ENCODE measurements at regions not wholly inside any gene's neighbourhood (a gene's known extent, or its start where the extent isn't known, plus 50 kb on each side); places are given as distances from the start of the nearest gene placed in this dataset.

- Histone ChIP-seq H3K4me1 (ENCODE audit: control insufficient read depth, insufficient read depth, low read length) (no peaks in the 10 kb centered on the region), H3K9me3 (ENCODE audit: control insufficient read depth, insufficient read depth, low read depth, low read length) (no peaks in the 10 kb centered on the region), H3K27ac (ENCODE audit: extremely low read depth, low read depth, low read length) (no peak overlapping the region), H3K4me3 (ENCODE audit: low read depth, low read length) (no peak overlapping the region), H3K36me3 (ENCODE audit: control insufficient read depth in 2 of 2, insufficient read depth in 1 of 2, low read length in 2 of 2) (no peaks in the 10 kb centered on the region)
- TF ChIP-seq ZNF37A (tag by site-specific recombination; IDR thresholded peaks at IDR 0.05): no peak
- no peak for TF ChIP-seq FEZF1 (tag by site-specific recombination; IDR thresholded peaks at IDR 0.05)
- TF ChIP-seq ZNF426 (tag by site-specific recombination; IDR thresholded peaks at IDR 0.05): no peak
- ChIA-PET POLR2A (no interaction called here), CTCF (no interaction called here)
Measured at GRCh38 chr2:14760169-14760568, 127.7 kb downstream of the LRATD1 start.

GRCh38 chr2:14761118-14761517, 128.6 kb downstream of the LRATD1 start:
- CTCF ChIA-PET: no interaction called here
- no peak overlapping the region for H3K4me3 ChIP-seq (ENCODE audit: low read depth, low read length)
- no peaks in the 10 kb centered on the region for H3K9me3 ChIP-seq (ENCODE audit: control insufficient read depth, insufficient read depth, low read depth, low read length)
- no peaks in the 10 kb centered on the region for H3K36me3 ChIP-seq (ENCODE audit: control insufficient read depth in 2 of 2, insufficient read depth in 1 of 2, low read length in 2 of 2)
- TF ChIP-seq GLI4 (tag by site-specific recombination; IDR thresholded peaks at IDR 0.05) (no peak), ZNF366 (tag by site-specific recombination; conservative IDR thresholded peaks at IDR 0.05) (no peak), ZNF449 (tag by site-specific recombination; IDR thresholded peaks at IDR 0.05) (no peak), YY2 (tag by site-specific recombination; IDR thresholded peaks at IDR 0.05) (no peak), ZBTB6 (tag by site-specific recombination; IDR thresholded peaks at IDR 0.05) (no peak), ZBTB10 (tag by site-specific recombination; IDR thresholded peaks at IDR 0.05) (no peak), ZNF843 (tag by site-specific recombination; IDR thresholded peaks at IDR 0.05) (no peak), BCL11B (tag by site-specific recombination; IDR thresholded peaks at IDR 0.05; ENCODE audit: low read depth) (no peak), ZNF677 (tag by site-specific recombination; IDR thresholded peaks at IDR 0.05) (no peak)
- POLR2A ChIA-PET: no interaction called here
- no peak overlapping the region for H3K27ac ChIP-seq (ENCODE audit: extremely low read depth, low read depth, low read length)
- H3K4me1 ChIP-seq (ENCODE audit: control insufficient read depth, insufficient read depth, low read length): no peaks in the 10 kb centered on the region

GRCh38 chr2:14773696-14774095, 141.2 kb downstream of the LRATD1 start:
- Histone ChIP-seq H3K4me1 (ENCODE audit: control insufficient read depth, insufficient read depth, low read length) (no peaks in the 10 kb centered on the region), H3K4me3 (ENCODE audit: low read depth, low read length) (no peak overlapping the region), H3K27ac (ENCODE audit: extremely low read depth, low read depth, low read length) (no peak overlapping the region), H3K9me3 (ENCODE audit: control insufficient read depth, insufficient read depth, low read depth, low read length) (no peaks in the 10 kb centered on the region), H3K36me3 (ENCODE audit: control insufficient read depth in 2 of 2, insufficient read depth in 1 of 2, low read length in 2 of 2) (no peaks in the 10 kb centered on the region)
- ChIA-PET POLR2A (no interaction called here), CTCF (no interaction called here)
- TF ChIP-seq PRDM10 (tag by site-specific recombination; IDR thresholded peaks at IDR 0.05) (no peak), KLF1 (tag by site-specific recombination; IDR thresholded peaks at IDR 0.05) (no peak), ZNF677 (tag by site-specific recombination; IDR thresholded peaks at IDR 0.05) (no peak), ZBTB48 (tag by site-specific recombination; IDR thresholded peaks at IDR 0.05) (no peak), TCF7L2 (IDR thresholded peaks at IDR 0.05; ENCODE audit: borderline replicate concordance, low read depth, low read length) (no peak), ZNF530 (tag by site-specific recombination; IDR thresholded peaks at IDR 0.05; ENCODE audit: low read depth) (no peak), ZNF155 (tag by site-specific recombination; IDR thresholded peaks at IDR 0.05) (no peak), ZBTB26 (tag by site-specific recombination; optimal IDR thresholded peaks at IDR 0.05) (no peak), ZNF37A (tag by site-specific recombination; IDR thresholded peaks at IDR 0.05) (no peak), SP2 (tag by site-specific recombination; IDR thresholded peaks at IDR 0.05) (no peak), ZNF561 (tag by site-specific recombination; IDR thresholded peaks at IDR 0.05; ENCODE audit: borderline replicate concordance) (no peak)

All from HEK293 (cell line).